HG02623 (cell line): ENCODE measurements at regions not wholly inside any gene's neighbourhood (a gene's known extent, or its start where the extent isn't known, plus 50 kb on each side); places are given as distances from the start of the nearest gene placed in this dataset.

Source experiments
- ATAC-seq: cut with Tn5 transposase; IDR thresholded peaks from one replicate; pipeline ENCODE4 v1.9.1; 2021; ENCODE audit warnings: moderate library complexity; ENCODE audit not compliant: unreplicated experiment

- ATAC-seq = no peak
Observed at GRCh38 chr5:98460536-98460935, 312.9 kb upstream of the RGMB start.

DNA sequence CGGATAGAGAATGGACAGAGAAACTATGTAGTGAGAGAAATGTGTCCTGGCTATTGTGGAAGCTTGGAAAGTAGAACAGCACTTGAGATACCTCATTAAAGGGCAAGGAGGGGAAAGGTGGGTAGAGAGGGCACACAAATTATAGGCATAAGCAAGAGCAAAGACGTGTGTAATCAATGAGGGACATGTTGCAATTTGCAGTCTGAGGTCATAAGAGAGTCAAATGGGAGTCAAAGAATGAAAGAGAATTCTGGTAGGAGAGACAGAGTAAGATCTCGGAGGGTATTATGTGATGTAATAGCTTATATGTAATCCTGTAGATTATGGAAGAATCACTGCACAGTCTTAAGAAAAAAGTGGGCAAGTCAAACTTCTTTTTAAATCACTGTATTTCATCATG is 312.0 kb upstream of the RGMB start:
- no peak for ATAC-seq

DNA sequence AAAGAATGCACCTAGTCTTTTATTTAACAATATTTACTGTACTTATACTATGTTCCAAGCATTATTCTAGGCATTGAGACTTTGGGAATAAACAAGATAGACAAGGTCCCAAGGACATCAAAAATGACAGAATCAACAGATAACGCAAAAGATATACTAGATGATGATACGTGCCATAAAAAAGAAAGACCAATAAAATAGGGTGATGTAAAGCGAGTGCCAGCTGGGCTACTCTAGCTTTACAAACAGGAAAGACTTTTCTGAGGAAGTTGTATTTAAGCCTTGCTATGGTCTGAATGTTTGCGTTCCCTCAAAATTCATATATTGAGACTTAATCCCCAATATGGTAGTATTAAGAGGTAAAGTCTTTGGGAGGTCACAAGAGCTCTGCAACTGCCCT is 310.2 kb upstream of the RGMB start:
- no peak for ATAC-seq

DNA sequence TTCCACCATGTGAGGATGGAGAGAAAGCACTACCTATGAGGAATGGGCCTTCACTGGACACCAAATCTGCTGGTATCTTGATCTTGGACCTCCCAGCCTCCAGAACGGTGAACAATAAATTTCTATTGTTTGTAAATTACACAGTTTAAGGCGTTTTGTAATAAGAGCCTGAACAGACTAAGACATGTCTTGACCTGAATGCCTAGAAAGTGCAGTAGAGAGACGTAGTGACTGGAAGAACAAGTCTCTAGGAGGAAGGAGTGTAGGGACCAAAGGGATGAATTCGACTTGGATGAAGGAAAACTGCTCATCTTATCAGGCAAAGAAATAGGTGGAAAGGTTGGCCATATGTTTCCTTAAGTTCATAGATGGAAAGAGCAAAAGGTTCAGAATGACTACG is 309.8 kb upstream of the RGMB start:
- no peak for ATAC-seq

GRCh38 chr5:98464737-98465330 is 308.6 kb upstream of the RGMB start:
- ATAC-seq = peak; percentile 83

DNA sequence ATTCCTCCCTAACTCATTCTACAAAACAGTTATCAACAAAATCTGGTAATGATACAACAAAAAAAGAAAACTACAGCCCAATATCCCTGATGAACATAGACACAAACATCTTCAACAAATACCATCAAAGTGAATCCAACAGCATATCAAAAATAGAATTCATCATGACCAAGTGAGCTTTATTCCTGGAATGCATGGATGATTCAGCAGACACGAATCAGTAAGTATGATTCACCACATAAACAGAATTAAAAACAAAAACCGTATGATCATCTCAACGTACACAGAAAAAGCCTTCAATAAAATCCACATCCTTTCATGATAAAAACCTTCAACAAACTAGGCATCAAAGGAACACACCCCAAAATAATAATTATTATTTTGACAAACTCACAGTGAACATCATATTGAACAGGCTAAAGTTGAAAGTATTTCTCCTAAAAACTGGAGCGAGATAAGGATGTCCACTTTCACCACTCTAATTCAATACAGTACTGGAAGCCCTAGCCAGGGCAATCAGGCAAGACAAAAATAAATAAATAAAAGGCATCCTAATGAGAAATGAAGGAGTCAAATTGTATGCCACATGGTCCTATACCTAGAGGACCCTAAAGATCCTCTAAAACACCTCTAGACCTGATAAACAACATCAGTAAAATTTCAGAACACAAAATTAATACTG is 305.1 kb upstream of the RGMB start:
- no peak for ATAC-seq

DNA sequence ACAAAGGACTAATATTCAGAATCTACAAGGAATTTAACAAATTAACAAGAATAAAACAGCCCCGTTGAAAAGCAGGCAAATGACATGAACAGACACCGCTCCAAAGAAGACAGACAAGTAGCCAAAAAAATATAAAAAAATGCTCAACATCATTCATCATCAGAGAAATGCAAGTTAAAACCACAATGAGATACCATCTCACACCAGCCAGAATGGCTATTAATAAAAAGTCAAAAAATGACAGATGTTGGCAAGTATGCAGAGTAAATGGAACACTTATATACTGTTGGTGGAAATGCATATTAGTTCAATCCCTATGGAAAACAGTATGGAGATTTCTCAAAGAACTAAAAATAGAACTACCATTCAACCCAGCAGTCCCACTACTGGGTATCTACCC is 302.7 kb upstream of the RGMB start:
- no peak for ATAC-seq

- ATAC-seq = no peak
Observed at GRCh38 chr5:98471458-98471857, 302.0 kb upstream of the RGMB start.

GRCh38 chr5:98474216-98474615 is 299.2 kb upstream of the RGMB start:
- ATAC-seq = no peak

GRCh38 chr5:98474782-98475181 is 298.7 kb upstream of the RGMB start:
- no peak for ATAC-seq

DNA sequence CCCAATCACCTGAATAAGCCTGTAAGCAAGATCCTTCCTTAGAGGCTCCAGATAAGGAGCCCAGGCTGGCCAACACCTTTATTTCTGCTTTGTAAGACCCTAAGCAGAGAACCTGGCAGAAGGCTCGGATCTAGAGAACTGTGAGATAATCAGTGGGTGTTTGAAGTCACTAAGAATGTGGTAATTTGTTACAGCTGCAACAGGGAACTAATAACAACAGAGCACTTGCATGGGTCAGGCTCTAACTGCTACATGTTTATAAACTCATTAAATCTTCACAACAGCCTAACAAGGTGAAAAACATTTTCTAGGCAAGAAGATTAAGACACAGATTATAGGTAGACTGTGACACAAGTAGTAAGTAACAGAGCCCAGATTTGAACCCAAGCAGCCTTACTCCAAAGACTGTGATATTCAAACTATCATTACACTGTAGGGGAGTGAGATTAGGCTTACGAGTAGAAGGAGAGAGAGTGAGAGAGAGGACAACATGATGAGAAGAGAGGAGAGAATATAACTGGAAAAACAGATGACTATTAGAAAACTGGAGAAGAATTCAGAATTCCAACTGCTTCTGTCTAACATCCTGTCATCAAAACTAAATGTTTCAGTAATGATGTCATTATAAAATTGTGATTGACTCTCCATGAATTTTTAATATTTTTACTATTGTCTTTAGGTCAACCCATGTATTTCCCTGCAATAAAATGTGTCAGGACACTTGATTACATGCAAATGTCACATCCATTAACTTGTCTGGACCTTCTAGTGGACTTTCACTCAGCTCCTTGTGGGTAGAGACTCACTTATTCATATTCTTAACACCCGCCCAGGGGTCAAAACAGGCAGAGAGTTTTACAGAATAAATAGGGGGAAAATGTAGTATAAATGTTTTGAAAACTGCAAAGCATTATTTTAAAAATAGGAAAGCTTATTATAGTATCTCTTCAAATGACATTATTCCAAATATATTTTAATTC is 290.9 kb upstream of the RGMB start:
- no peak for ATAC-seq

GRCh38 chr5:98483301-98483685 is 290.2 kb upstream of the RGMB start:
- ATAC-seq = no peak

GRCh38 chr5:98489021-98489420 is 284.4 kb upstream of the RGMB start:
- no peak for ATAC-seq

DNA sequence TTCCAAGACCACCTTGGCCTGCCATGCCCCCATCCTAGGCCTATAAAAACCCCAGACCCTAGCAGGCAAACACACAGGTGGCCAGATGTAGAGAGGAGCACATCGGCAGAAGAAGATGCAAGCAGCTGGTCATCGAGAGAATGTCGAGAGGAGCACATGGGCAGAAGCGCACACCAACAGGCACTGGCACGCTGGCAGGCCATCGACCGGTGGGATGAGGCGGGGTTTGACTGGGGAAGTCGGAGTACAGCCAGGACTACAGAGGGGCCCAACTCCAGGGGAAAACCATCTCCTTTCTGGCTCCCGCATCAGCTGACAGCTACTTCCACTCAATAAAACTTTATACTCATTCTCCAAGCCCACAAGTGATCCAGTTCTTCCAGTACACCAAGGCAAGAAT is 283.1 kb upstream of the RGMB start:
- ATAC-seq = no peak

GRCh38 chr5:98492258-98492657 is 281.2 kb upstream of the RGMB start:
- no peak for ATAC-seq

DNA sequence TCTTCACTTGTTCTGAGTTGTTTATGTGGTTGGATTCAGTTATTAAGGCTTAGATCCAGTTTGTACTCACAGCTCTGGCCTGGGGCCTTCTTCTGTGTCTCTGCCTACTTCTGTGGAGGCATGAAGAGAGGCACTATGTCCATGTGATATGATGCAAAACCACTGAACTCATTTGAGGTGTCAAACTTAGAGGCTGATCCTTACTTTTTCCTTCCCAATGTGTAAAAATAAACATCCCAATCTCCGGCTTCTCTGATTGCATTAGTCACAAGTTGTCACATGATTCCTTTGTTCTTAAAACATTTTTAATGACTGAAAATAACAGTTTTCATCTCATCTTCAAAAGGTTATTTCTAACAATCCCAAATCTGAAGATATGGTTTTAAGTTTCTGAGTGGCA is 276.0 kb upstream of the RGMB start:
- ATAC-seq = no peak

GRCh38 chr5:98498028-98498427 is 275.4 kb upstream of the RGMB start:
- no peak for ATAC-seq

- ATAC-seq = no peak
Observed at GRCh38 chr5:98499892-98500291, 273.6 kb upstream of the RGMB start.

DNA sequence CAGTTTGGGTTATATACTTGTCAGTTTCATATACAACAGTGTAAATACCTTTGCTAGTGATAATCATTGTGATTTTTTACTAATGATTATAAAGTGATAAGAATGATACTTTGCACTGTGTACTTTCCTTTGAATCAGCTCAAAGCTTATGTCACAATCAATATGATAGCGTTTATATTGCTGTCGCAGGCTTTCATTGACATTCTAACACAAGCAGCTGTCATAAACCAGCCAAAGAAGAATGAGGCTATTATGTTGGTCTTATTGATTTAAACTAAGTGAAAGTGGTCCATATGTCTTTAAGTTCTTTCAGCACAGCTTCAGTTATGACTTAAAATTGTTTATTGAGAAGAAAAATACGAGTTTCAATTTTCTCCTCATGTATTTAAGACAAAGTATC is 272.7 kb upstream of the RGMB start:
- ATAC-seq = no peak

GRCh38 chr5:98503616-98504015 is 269.8 kb upstream of the RGMB start:
- ATAC-seq = no peak

DNA sequence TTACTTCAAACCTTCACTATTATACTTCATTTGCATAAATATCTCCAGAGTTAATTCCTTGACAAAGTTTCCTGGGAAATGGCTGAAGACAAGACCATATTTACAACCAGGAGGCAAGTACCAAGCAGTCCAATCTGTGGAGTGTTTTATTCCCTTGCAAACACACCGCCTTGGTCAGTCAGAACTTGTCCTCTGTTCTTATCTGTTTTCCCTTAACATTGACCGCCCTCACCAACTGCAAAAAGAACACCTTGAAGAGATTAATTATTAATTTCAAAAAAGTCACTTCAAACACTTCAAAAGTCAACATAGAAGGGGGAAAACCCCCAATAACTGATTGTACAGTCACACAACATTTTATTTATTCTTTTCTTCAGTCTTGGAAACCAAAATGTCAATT is 269.0 kb upstream of the RGMB start:
- ATAC-seq = no peak
